OCI-LY3 (cell line): ENCODE measurements at regions not wholly inside any gene's neighbourhood (a gene's known extent, or its start where the extent isn't known, plus 50 kb on each side); places are given as distances from the start of the nearest gene placed in this dataset.

ENCODE experiments used
- H2AFZ ChIP-seq: fragments of 200-600, 300-600 bp; shearing (Covaris generic); 2 replicates; pipeline ENCODE4 v1.6.0; 2014; ENCODE audit warnings: antibody characterized with exemption, low read depth, low read length
- H3K27ac ChIP-seq: fragments of 200-600, 300-600 bp; sonication (generic); 2 replicates; pipeline ENCODE4 v1.5.1; 2014; ENCODE audit warnings: mild to moderate bottlenecking, low read length, moderate library complexity, mixed read lengths
- H3K27me3 ChIP-seq: fragments of 200-600, 300-600 bp; sonication (generic); 2 replicates; pipeline ENCODE4 v1.6.1; 2014; ENCODE audit warnings: low read depth, low read length, mixed read lengths
- H3K36me3 ChIP-seq: fragments of 200-600, 300-600 bp; sonication (generic); replicated peaks from 2 replicates; pipeline ENCODE3; 2014; ENCODE audit warnings: low read depth, low read length, mixed read lengths
- H3K4me1 ChIP-seq: fragments of 300-600, 200-600 bp; sonication (generic); 2 replicates; pipeline ENCODE4 v1.6.1; 2014; ENCODE audit warnings: low read length, mixed read lengths
- H3K4me2 ChIP-seq: fragments of 200-600, 300-600 bp; sonication (generic); 2 replicates; pipeline ENCODE4 v1.6.1; 2014; ENCODE audit warnings: low read length, mixed read lengths
- H3K4me3 ChIP-seq: fragments of 300-600, 200-600 bp; sonication (generic); 2 replicates; pipeline ENCODE4 v1.5.1; 2014; ENCODE audit warnings: antibody characterized with exemption, mild to moderate bottlenecking, low read length, moderate library complexity
- H3K79me2 ChIP-seq: fragments of 300-600, 200-600 bp; shearing (Covaris generic); 2 replicates; pipeline ENCODE4 v1.6.1; 2014; ENCODE audit warnings: mild to moderate bottlenecking, low read length, mixed read lengths
- H3K9ac ChIP-seq: fragments of 300-600, 200-600 bp; shearing (Covaris generic); 2 replicates; pipeline ENCODE4 v1.6.0; 2014; ENCODE audit warnings: mild to moderate bottlenecking, low read length, moderate library complexity
- H3K9me3 ChIP-seq: fragments of 200-600, 300-600 bp; shearing (Covaris generic); 2 replicates; pipeline ENCODE4 v1.6.1; 2014; ENCODE audit warnings: low read length, mixed read lengths; ENCODE audit not compliant: insufficient read depth
- H4K20me1 ChIP-seq: fragments of 200-600, 300-600 bp; sonication (generic); 2 replicates; pipeline ENCODE4 v1.6.1; 2016; ENCODE audit warnings: low read length, mixed read lengths; ENCODE audit not compliant: insufficient read depth
- EZH2phosphoT487 ChIP-seq: fragments of 200-600 bp; shearing (Covaris generic); IDR thresholded peaks from 2 replicates; pipeline ENCODE4 v1.6.1; 2018; ENCODE audit warnings: antibody characterized with exemption, mixed run types, low read depth
- TF ChIP-seq, protein P1 (sequence below): fragments of 200-600, 300-600 bp; sonication (generic); IDR thresholded peaks from 2 replicates; pipeline ENCODE4 v1.5.1; 2014; ENCODE audit warnings: antibody characterized with exemption, low read length, low read depth

DNA sequence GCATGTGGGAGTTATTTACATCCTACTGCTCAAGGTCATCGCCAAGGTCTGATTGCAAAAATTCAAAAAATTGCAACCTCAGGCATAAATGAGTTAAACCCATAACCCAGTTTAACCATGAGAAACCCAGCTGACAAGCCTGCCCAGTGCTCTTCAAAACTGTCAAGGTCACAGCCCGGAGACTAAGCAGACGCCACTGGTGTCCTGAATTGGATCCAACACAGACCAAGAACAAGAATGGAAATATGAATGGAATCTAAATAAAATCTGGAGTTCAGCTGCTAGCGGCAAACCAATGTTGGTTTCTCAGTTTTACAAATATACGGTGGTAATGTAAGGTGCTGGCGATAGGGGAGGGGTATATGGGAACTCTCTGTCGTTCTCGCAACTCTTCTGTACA lies 201.5 kb upstream of the MVB12B start:
- no peaks in the 10 kb centered on the region for H3K36me3 ChIP-seq
- no peaks in the 10 kb centered on the region for H3K79me2 ChIP-seq
- peaks cover 60% of the 10 kb centered on the region for H3K27me3 ChIP-seq
- H3K9ac ChIP-seq, result no peak overlapping the region
- no peak overlapping the region for H3K4me3 ChIP-seq
- no peaks in the 10 kb centered on the region for H4K20me1 ChIP-seq
- no peak for TF ChIP-seq EZH2phosphoT487
- TF ChIP-seq, protein P1, sequence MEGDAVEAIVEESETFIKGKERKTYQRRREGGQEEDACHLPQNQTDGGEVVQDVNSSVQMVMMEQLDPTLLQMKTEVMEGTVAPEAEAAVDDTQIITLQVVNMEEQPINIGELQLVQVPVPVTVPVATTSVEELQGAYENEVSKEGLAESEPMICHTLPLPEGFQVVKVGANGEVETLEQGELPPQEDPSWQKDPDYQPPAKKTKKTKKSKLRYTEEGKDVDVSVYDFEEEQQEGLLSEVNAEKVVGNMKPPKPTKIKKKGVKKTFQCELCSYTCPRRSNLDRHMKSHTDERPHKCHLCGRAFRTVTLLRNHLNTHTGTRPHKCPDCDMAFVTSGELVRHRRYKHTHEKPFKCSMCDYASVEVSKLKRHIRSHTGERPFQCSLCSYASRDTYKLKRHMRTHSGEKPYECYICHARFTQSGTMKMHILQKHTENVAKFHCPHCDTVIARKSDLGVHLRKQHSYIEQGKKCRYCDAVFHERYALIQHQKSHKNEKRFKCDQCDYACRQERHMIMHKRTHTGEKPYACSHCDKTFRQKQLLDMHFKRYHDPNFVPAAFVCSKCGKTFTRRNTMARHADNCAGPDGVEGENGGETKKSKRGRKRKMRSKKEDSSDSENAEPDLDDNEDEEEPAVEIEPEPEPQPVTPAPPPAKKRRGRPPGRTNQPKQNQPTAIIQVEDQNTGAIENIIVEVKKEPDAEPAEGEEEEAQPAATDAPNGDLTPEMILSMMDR, result no peak
- H3K9me3 ChIP-seq, result no peaks in the 10 kb centered on the region
- H3K4me1 ChIP-seq, result no peaks in the 10 kb centered on the region
- H3K4me2 ChIP-seq, result no peak overlapping the region
- H3K27ac ChIP-seq, result no peak overlapping the region
- H2AFZ ChIP-seq, result no peak overlapping the region

DNA sequence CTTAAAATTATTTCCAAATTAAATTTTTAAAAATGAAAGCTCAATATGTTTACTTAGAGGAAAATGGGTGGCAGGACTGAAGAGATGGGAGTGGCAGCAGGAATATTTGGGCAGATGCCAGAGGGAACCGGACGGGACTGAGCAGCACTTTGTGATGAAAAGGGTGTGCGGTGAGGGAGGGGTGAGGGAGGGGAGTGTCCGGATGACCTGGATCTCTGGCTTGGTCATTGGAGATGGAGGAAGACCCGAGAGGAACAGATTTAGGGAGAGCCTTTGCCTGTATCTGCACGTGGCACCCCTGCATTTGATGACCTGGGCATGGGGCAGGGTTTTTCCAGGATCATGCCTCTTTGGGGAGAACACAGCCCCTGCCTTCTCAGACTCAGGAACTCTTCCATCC lies 201.1 kb upstream of the MVB12B start:
- no peak overlapping the region for H3K4me2 ChIP-seq
- no peaks in the 10 kb centered on the region for H4K20me1 ChIP-seq
- no peak overlapping the region for H2AFZ ChIP-seq
- H3K4me1 ChIP-seq, result no peaks in the 10 kb centered on the region
- TF ChIP-seq, protein P1, result no peak
- no peak for TF ChIP-seq EZH2phosphoT487
- no peaks in the 10 kb centered on the region for H3K9me3 ChIP-seq
- H3K27ac ChIP-seq, result no peak overlapping the region
- no peaks in the 10 kb centered on the region for H3K79me2 ChIP-seq
- H3K36me3 ChIP-seq, result no peaks in the 10 kb centered on the region
- peaks cover 56% of the 10 kb centered on the region for H3K27me3 ChIP-seq
- H3K9ac ChIP-seq, result no peak overlapping the region
- H3K4me3 ChIP-seq, result no peak overlapping the region

DNA sequence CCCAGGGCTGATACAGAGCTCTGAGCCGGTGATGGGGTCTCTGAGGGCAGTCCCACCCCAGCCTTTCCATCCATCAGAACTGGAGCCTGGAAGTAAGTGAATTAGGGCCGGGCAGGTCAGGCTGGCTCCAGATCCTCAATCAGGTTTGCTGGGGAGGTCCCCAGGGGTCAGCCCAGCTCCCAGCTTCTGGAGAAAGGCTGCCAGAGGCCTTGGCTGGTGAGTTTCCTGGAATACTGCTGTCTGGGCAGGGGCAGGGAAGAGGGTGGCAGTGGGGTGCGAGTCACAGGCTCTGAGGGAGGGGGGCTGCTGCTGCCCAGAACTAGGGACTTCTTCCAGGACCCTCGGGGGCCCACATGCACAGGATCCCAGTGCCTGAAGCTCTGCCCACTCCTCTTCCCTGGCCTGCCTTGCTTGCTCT lies 200.6 kb upstream of the MVB12B start:
- no peak for TF ChIP-seq EZH2phosphoT487
- TF ChIP-seq, protein P1, result no peak
- H3K4me1 ChIP-seq, result no peaks in the 10 kb centered on the region
- no peaks in the 10 kb centered on the region for H3K9me3 ChIP-seq
- H3K4me2 ChIP-seq, result no peak overlapping the region
- no peak overlapping the region for H2AFZ ChIP-seq
- peaks cover 52% of the 10 kb centered on the region for H3K27me3 ChIP-seq
- H3K9ac ChIP-seq, result no peak overlapping the region
- no peaks in the 10 kb centered on the region for H3K36me3 ChIP-seq
- H3K4me3 ChIP-seq, result no peak overlapping the region
- no peaks in the 10 kb centered on the region for H4K20me1 ChIP-seq
- no peaks in the 10 kb centered on the region for H3K79me2 ChIP-seq
- no peak overlapping the region for H3K27ac ChIP-seq

DNA sequence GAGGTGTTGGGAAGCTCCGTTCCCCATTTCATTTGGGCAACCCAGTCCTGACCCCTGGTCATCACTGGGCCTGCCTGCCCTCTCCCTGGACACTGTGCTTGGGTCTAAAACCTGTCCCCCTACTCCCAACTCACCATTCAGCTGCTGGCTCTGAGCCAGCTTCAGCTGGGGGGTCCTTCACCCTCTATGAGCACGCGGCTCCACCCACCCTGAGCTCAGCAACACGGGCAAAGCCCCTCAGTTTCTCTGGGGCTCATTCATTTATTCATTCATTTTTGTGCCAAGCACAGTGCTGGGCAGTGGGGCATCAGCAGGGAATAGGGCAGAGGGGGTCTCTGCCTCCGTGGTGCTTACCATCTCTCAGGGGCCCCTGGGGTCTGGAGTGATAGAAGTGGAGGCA lies 199.8 kb upstream of the MVB12B start:
- TF ChIP-seq, protein P1, result no peak
- no peak for TF ChIP-seq EZH2phosphoT487
- Histone ChIP-seq H3K79me2 (no peaks in the 10 kb centered on the region), H2AFZ (no peak overlapping the region), H3K4me3 (no peak overlapping the region), H3K4me1 (no peaks in the 10 kb centered on the region), H3K27ac (no peak overlapping the region), H3K9me3 (no peaks in the 10 kb centered on the region), H3K9ac (no peak overlapping the region), H3K4me2 (no peak overlapping the region), H4K20me1 (no peaks in the 10 kb centered on the region), H3K36me3 (no peaks in the 10 kb centered on the region), H3K27me3 (peaks cover 52% of the 10 kb centered on the region)
